Fibroblast of peridontal ligament (primary cell): ENCODE measurements at regions not wholly inside any gene's neighbourhood (a gene's known extent, or its start where the extent isn't known, plus 50 kb on each side); places are given as distances from the start of the nearest gene placed in this dataset.
"Not testable (repeated sequence)": the region's sequence is repeated elsewhere in the genome, so short reads cannot be mapped to it uniquely, and the experiment has no call there.

Experiments used
- DNase-seq: peaks from one replicate; pipeline ENCODE4 v3.0.0-alpha.2; 2010; ENCODE audit errors: extremely low read depth

GRCh38 chr5:114822863-114823262, 346.8 kb downstream of the TRIM36 start:
- no peak for DNase-seq

GRCh38 chr5:114822436-114822835, 347.3 kb downstream of the TRIM36 start:
- DNase-seq = no peak

GRCh38 chr5:114790403-114790792, 379.3 kb downstream of the TRIM36 start:
- DNase-seq = no peak

- no peak for DNase-seq
Measured at GRCh38 chr5:114789773-114790402, 379.8 kb downstream of the TRIM36 start.

- DNase-seq = no peak
Measured at GRCh38 chr5:114782869-114783268, 386.8 kb downstream of the TRIM36 start.

- DNase-seq = no peak
Measured at GRCh38 chr5:114782177-114782576, 387.5 kb downstream of the TRIM36 start.

- no peak for DNase-seq
Measured at GRCh38 chr5:114780290-114780689, 389.4 kb downstream of the TRIM36 start.

GRCh38 chr5:114744406-114744805, 382.5 kb downstream of the KCNN2 start:
- DNase-seq = no peak

- no peak for DNase-seq
Measured at GRCh38 chr5:114734238-114734637, 372.4 kb downstream of the KCNN2 start.

- DNase-seq = no peak
Measured at GRCh38 chr5:114729986-114730385, 368.1 kb downstream of the KCNN2 start.

GRCh38 chr5:114727358-114727757, 365.5 kb downstream of the KCNN2 start:
- DNase-seq = no peak

- DNase-seq = no peak
Measured at GRCh38 chr5:114726131-114726530, 364.3 kb downstream of the KCNN2 start.

- DNase-seq = no peak
Measured at GRCh38 chr5:114719268-114719667, 357.4 kb downstream of the KCNN2 start.

- no peak for DNase-seq
Measured at GRCh38 chr5:114716955-114717354, 355.1 kb downstream of the KCNN2 start.

- not testable (repeated sequence) for DNase-seq
Measured at GRCh38 chr5:114704225-114704893, 342.5 kb downstream of the KCNN2 start.

- DNase-seq = no peak
Measured at GRCh38 chr5:114702731-114703130, 340.9 kb downstream of the KCNN2 start.

GRCh38 chr5:114702136-114702535, 340.3 kb downstream of the KCNN2 start:
- no peak for DNase-seq

GRCh38 chr5:114700823-114701222, 339.0 kb downstream of the KCNN2 start:
- DNase-seq = no peak

GRCh38 chr5:114695292-114695904, 333.5 kb downstream of the KCNN2 start:
- DNase-seq = no peak

- no peak for DNase-seq
Measured at GRCh38 chr5:114686356-114686755, 324.5 kb downstream of the KCNN2 start.

GRCh38 chr5:114678778-114679177, 316.9 kb downstream of the KCNN2 start:
- no peak for DNase-seq

GRCh38 chr5:114665551-114665950, 303.7 kb downstream of the KCNN2 start:
- DNase-seq = no peak

- no peak for DNase-seq
Measured at GRCh38 chr5:114660791-114661190, 298.9 kb downstream of the KCNN2 start.
